ENCODE measurements at regions not wholly inside any gene's neighbourhood (a gene's known extent, or its start where the extent isn't known, plus 50 kb on each side); places are given as distances from the start of the nearest gene placed in this dataset.

DNA sequence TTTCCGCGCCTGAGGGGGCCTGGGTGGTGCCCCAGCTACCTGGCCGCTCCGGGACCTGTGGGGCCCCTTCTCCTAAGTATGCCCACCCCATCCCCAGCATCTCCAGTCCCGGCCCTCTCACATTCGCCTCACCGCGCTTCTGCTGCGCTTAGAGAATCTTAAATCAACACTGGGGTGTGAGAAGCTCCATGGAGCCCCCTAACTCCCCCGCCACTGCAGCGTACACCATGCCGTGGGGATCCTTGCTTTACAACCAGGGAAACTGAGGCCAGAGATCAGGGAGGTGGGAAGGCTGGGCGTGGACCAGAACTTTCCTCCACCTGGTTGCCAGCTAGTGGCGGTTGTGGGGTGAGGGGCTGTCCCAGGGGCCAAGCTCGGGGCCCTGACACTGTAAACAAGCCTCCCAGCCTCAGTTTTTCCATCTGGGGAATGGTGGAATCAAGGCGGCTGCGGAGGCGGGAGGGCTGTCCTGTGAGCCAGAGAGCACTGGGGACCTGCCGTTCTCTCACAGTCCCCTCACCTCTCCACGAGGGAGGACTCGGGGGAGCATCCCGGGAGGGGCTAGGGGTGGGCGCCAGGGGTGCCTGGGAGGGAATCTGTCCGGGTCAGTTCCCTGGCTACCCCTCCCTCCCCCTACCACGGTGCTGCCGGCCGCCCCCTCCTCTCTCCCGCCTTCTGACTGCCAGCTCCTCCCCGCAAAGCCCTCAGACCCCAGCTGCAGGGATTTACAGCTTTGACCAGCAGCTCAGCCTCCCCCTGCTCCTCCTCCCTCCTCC, 161.2 kb downstream of the C9orf50 start:
- Histone ChIP-seq H3K18ac (ENCODE audit: extremely low read depth, low read length) (peak overlapping the region; percentile 55; the same call in 1 of the 2 replicates), H2AFZ (ENCODE audit: low read length) (no peak overlapping the region), H4K20me1 (replicated peaks in 1 of 2; ENCODE audit: control insufficient read depth in 1 of 2, insufficient read depth in 2 of 2, low read length in 2 of 2) (peaks cover 0 to 4% of the 10 kb centered on the region in 2 experiments), H3K79me2 (ENCODE audit: control insufficient read depth in 1 of 2, insufficient read depth in 2 of 2, low read length in 2 of 2) (no peaks in the 10 kb centered on the region), H3K27me3 (replicated peaks in 1 of 4; ENCODE audit: control insufficient read depth in 3 of 4, extremely low read depth in 1 of 4, insufficient read depth in 3 of 4, low read length in 3 of 4) (peaks cover 0 to 16% (median 8%) of the 10 kb centered on the region in 4 experiments; a peak in 6 of 7 replicates), H4K5ac (ENCODE audit: insufficient read length, low read depth, low read length) (peak overlapping the region; percentile 67), H3K36me3 (ENCODE audit: control insufficient read depth in 2 of 4, insufficient read depth in 4 of 4, low read length in 3 of 4) (no peaks in the 10 kb centered on the region), H3K14ac (ENCODE audit: insufficient read length) (no peak overlapping the region), H3K56ac (replicated peaks; ENCODE audit: insufficient read length, low read depth, low read length) (peak overlapping the region; percentile 30), H3K4me2 (ENCODE audit: insufficient read depth in 1 of 2, low read depth in 2 of 2, low read length in 2 of 2) (peak overlapping the region; percentile 54 to 62), H2BK120ac (replicated peaks; ENCODE audit: low read depth, low read length) (peak overlapping the region; percentile 47), H2BK20ac (ENCODE audit: low read length) (peak overlapping the region; percentile 38; the same call in 1 of the 2 replicates), H3K27ac (ENCODE audit: low read depth, low read length) (no peak overlapping the region), H2BK15ac (ENCODE audit: low read length) (no peak overlapping the region; the same call in 1 of the 2 replicates), H3K79me1 (ENCODE audit: low read depth, low read length) (no peaks in the 10 kb centered on the region), H2BK12ac (ENCODE audit: low read depth, low read length) (no peak overlapping the region; the same call in 1 of the 2 replicates), H2BK5ac (ENCODE audit: low read depth, low read length) (no peak overlapping the region; the same call in 1 of the 2 replicates), H3K4me1 (replicated peaks in 1 of 4; ENCODE audit: control insufficient read depth in 3 of 4, insufficient read depth in 4 of 4, low read length in 3 of 4) (peaks cover 3 to 22% (median 19%) of the 10 kb centered on the region in 4 experiments), H3K9me3 (ENCODE audit: insufficient read depth in 2 of 2, low read depth in 1 of 2, low read length in 1 of 2) (no peaks in the 10 kb centered on the region), H3K4me3 (ENCODE audit: extremely low read depth in 1 of 4, insufficient read depth in 2 of 4, low read depth in 3 of 4, low read length in 4 of 4) (peak overlapping the region in 3 of 4 experiments; percentile 9 to 67 (median 32); a peak in 5 of 8 replicates), H4K91ac (replicated peaks; ENCODE audit: insufficient read length, low read length) (peak overlapping the region; percentile 15), H3K4ac (replicated peaks; ENCODE audit: insufficient read length, low read depth, low read length) (peak overlapping the region; percentile 12), H3K23me2 (ENCODE audit: low read depth, low read length) (peaks cover 16% of the 10 kb centered on the region; the same call in 1 of the 2 replicates), H2AK5ac (ENCODE audit: low read depth, low read length) (no peak overlapping the region), H4K8ac (ENCODE audit: extremely low read depth, insufficient read depth, low read length) (peak overlapping the region; percentile 60), H3K9ac (replicated peaks in 1 of 4; ENCODE audit: extremely low read depth in 1 of 4, low read depth in 3 of 4, low read length in 3 of 4) (no peak overlapping the region; a peak in 1 of 7 replicates), H3K23ac (ENCODE audit: insufficient read length) (no peak overlapping the region)
- WGBS, 2 experiments (ENCODE audit: extremely low coverage in 1 of 2, insufficient coverage in 1 of 2, insufficient read length in 1 of 2, insufficient replicate concordance in 2 of 2, low coverage in 1 of 2, low lambda C conversion rate in 2 of 2, missing lambda C conversion rate in 1 of 2), result 11% methylated on average over 14 of the region's 29 CpGs; no CpG with 5 or more reads in 1 of the 2 experiments
- DNase-seq (ENCODE audit: low read depth in 1 of 2, low spot score in 2 of 2) (peak in 1 of 2 experiments; percentile 71), FAIRE-seq (no peak)
- ChIA-PET CTCF (ENCODE audit: partially characterized antibody) (interaction anchor here (0.6 to 4.8 kb wide), 17 partner anchors 14 to 353 kb away, joined by 3 to 27 read pairs (median 3); no protein-coding TSS in a partner anchor), POLR2A (ENCODE audit: partially characterized antibody) (interaction anchor here (0.5 to 4.2 kb wide), 19 partner anchors 8 to 293 kb away, joined by 3 to 27 read pairs (median 4); partner anchors contain the start of gene IER5L)
- TF ChIP-seq ASH2L (IDR thresholded peaks at IDR 0.05; ENCODE audit: low read length) (peak; percentile 48), SIN3A (conservative IDR thresholded peaks at IDR 0.05 in 1 of 2, IDR thresholded peaks at IDR 0.05 in 1 of 2; ENCODE audit: low read depth in 1 of 2, low read length in 2 of 2) (0 out of 4 replicates have a peak, but pooled peaks of 1 of the 2 experiments have one; percentile 22), BRCA1 (IDR thresholded peaks at IDR 0.05; ENCODE audit: low read depth, low read length) (no peak), JUN (IDR thresholded peaks at IDR 0.05; ENCODE audit: low read depth, low read length) (no peak)
- TF ChIP-seq, protein P1, sequence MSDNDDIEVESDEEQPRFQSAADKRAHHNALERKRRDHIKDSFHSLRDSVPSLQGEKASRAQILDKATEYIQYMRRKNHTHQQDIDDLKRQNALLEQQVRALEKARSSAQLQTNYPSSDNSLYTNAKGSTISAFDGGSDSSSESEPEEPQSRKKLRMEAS (IDR thresholded peaks at IDR 0.05), result 0 out of 2 replicates have a peak, but pooled peaks have one; percentile 16
